GM12872 (cell line): ENCODE measurements at regions not wholly inside any gene's neighbourhood (a gene's known extent, or its start where the extent isn't known, plus 50 kb on each side); places are given as distances from the start of the nearest gene placed in this dataset.

Source experiments
- TF ChIP-seq, protein P1 (sequence below): IDR thresholded peaks from 3 replicates; pipeline ENCODE4 v1.5.1; 2011; ENCODE audit warnings: low read depth, mild to moderate bottlenecking, low read length, moderate library complexity; ENCODE audit not compliant: insufficient read depth

DNA sequence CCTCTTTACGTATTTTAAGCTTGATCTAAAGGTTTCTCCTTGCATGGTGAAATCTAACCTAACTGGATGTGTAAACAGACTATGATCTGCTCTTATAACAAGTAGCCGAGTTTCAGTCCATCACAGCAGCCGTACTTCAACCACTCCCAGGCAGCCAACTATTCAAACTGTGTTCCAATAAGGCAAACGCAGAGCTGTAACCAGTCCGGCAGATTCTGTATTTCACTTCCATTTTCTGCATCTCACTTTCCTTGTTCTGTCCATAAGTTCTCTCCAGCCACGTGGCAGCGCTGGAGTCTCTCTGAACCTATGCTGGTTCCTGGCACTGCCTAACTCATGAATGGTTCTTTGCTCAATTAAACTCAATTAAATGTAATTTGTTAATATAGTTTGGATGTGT, 132.6 kb downstream of the FHDC1 start:
- TF ChIP-seq, protein P1, sequence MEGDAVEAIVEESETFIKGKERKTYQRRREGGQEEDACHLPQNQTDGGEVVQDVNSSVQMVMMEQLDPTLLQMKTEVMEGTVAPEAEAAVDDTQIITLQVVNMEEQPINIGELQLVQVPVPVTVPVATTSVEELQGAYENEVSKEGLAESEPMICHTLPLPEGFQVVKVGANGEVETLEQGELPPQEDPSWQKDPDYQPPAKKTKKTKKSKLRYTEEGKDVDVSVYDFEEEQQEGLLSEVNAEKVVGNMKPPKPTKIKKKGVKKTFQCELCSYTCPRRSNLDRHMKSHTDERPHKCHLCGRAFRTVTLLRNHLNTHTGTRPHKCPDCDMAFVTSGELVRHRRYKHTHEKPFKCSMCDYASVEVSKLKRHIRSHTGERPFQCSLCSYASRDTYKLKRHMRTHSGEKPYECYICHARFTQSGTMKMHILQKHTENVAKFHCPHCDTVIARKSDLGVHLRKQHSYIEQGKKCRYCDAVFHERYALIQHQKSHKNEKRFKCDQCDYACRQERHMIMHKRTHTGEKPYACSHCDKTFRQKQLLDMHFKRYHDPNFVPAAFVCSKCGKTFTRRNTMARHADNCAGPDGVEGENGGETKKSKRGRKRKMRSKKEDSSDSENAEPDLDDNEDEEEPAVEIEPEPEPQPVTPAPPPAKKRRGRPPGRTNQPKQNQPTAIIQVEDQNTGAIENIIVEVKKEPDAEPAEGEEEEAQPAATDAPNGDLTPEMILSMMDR = no peak

DNA sequence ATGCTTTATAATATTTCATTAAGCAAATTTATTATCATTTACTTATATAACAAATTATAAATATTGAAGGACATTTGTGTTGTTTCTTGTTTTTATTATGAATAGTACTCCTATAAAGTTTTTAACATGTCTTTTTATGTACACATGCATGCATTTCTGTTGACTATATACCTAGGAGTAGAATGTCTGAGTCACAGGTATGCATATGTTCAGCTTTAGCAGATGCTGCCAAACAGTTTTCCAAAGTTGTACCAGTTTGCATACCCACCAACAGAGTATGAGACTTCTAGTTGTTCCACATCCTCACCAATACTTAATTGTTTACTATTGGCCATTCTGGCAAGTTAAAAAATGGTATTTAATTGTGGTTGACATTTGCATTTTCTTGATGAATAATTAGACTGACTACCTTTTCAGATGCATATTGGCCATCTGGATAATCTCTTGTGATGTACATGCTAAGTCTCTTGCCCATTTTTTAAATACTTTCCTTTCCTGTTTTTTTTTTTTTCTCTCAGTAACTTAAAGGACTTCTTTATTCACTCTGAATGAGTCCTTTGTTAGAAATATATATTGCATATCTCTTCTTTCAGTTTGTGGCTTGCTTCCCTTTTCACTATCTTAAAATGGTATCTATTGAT, 132.2 kb upstream of the TRIM2 start:
- TF ChIP-seq, protein P1 = no peak

DNA sequence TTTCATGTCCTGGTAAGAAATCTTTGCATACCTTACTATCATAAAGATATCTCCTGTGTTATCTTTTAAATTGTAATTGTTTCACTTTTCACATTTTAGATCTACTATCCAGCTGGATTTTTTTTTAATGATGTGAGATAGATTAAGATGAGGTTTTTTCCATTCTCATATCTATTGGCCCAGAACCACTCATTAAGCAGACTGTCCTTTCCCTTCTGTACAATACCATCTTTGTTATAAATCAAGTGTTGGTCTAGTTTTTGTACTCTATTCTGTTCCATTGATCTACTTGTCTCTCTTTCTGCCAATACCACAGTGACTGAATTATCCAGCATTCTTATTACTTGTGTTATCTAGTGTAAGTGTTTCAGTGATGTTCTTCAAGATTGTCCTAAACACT, 131.6 kb upstream of the TRIM2 start:
- TF ChIP-seq, protein P1 = no peak

DNA sequence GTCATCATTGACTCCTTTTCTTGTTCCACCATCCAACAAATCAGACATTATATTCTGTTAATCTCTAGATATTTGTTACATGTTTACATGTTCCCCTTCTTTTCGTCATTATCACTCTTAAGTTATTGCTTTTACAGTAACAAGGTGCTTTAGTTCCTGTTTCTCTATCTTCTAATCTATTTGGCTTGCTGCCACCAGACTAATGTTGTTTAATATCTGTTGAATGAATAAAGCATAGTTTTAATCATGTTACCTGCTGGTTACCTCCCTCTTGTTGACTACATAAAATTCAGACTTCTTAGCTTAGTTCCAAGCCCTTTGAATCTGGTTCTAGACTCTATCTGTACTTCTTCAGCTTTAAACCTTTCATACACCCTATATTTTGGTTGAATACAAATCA, 129.8 kb upstream of the TRIM2 start:
- TF ChIP-seq, protein P1 = no peak

DNA sequence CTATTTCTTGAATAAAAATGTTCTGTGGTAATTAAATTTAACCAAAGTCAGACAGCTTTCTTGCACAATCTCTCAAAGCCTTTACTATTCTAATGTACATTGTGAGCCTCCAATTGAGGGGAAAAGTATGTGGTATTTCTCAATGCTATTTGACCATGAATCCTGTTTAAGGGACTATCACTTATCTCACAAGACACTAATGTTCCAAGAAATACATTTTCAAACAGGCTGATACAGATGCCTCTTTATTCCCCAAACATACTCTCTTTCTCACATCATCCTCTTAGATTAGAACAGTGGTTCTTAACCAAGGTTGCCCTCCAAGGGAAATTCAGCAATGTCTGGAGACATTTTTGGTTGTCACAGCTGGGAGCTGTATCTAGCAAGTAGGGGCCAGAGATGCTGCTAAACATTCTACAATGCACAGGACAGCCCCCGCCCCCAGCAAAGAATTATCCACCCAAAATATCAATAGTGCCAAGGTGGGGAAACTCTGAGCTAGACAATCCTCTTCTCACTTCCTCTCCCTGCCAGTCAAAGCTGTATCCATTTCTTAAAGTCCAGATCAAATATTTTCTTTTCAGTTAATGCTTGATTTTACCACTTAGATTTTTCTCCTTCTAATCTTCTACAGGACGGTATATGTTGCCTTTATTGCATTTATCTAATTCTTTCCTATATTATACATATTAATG, 129.2 kb upstream of the TRIM2 start:
- TF ChIP-seq, protein P1 = no peak

DNA sequence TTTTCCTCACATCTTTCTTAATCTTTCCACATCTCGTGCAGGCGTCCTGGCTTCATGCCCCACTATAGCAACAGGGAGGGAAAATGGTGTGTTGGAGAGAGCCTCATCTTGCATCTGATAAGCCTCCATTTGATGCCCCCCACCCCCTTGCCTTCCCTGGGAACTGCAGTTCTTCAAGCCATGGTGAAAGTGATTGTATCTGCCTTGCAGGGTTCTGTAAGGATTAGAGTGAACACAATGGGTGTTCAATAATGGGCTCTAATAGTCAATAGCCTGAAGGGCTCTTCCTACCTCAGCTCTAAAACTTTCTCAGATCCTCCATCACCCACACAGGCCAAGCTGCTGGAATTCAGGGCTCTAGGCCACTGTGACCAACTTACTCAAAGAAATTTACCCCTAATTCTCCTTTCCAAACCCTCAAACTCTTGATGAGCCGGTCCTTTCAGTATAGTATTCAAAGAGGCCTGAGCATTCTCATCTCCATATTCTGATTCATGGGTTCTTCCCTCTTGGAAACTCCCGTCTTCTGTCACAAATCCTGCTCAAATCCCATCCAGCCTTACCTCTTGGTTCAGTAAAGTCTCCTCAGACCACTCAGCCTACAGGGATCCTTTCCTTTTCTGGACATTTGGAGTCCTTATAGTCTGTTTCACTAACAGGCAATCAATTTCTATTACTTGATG, 128.3 kb upstream of the TRIM2 start:
- TF ChIP-seq, protein P1 = no peak

DNA sequence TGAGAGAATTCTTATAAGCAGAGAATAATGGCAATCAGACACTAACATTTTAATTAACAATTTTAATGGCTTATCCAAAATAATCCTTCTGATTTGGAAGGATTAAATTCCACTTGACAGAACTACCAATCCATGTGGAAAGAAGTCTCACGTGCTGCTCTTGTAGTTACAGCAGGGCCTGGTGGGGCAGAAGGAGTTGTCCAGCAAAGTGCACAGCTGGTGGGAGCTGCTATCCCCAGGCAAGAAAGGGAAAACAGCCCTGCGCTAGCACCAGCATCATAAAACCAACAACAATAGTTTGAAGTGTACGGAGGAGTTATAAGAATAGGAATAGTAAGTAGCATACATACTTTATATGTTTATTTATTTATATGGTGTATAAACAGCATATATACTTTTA, 127.4 kb upstream of the TRIM2 start:
- TF ChIP-seq, protein P1 = no peak
